ENCODE measurements at regions not wholly inside any gene's neighbourhood (a gene's known extent, or its start where the extent isn't known, plus 50 kb on each side); places are given as distances from the start of the nearest gene placed in this dataset.

- Histone ChIP-seq H3K23ac (ENCODE audit: low read depth, low read length) (no peak overlapping the region), H2BK5ac (ENCODE audit: low read depth, low read length, poor library complexity, severe bottlenecking) (no peak overlapping the region), H3K4me3 (ENCODE audit: insufficient read depth, low read depth, low read length) (no peak overlapping the region), H3K9me3 (ENCODE audit: control insufficient read depth, insufficient read depth, low read length) (peaks cover 57% of the 10 kb centered on the region), H2BK15ac (ENCODE audit: low read depth, low read length) (no peak overlapping the region), H4K8ac (ENCODE audit: low read depth in 2 of 2, low read length in 2 of 2) (no peak overlapping the region), H2AFZ (replicated peaks; ENCODE audit: low read length, poor library complexity) (no peak overlapping the region), H3K79me1 (ENCODE audit: low read depth in 1 of 2, low read length in 2 of 2) (no peaks in the 10 kb centered on the region), H2BK20ac (ENCODE audit: low read depth, low read length) (no peak overlapping the region), H3K27ac (ENCODE audit: insufficient read depth, low read length) (no peak overlapping the region), H4K20me1 (ENCODE audit: insufficient read depth, low read length) (no peaks in the 10 kb centered on the region), H3K14ac (replicated peaks; ENCODE audit: low read depth, low read length) (no peak overlapping the region), H3K56ac (ENCODE audit: extremely low read depth, insufficient read depth, low read length) (no peak overlapping the region), H4K91ac (ENCODE audit: insufficient read depth, low read depth, low read length) (no peak overlapping the region), H3K18ac (ENCODE audit: low read depth, low read length) (no peak overlapping the region), H2AK9ac (replicated peaks; ENCODE audit: low read depth, low read length, poor library complexity) (no peak overlapping the region), H3K4me2 (ENCODE audit: low read depth, low read length) (no peak overlapping the region), H2AK5ac (ENCODE audit: low read depth, low read length) (no peak overlapping the region), H3K4me1 (ENCODE audit: control insufficient read depth, insufficient read depth, low read length) (no peaks in the 10 kb centered on the region), H3K27me3 (ENCODE audit: control insufficient read depth, insufficient read depth, low read length) (no peaks in the 10 kb centered on the region), H4K5ac (ENCODE audit: low read depth, low read length) (no peak overlapping the region), H3K36me3 (ENCODE audit: control insufficient read depth, insufficient read depth, low read length) (no peaks in the 10 kb centered on the region), H2BK120ac (ENCODE audit: low read depth, low read length) (no peak overlapping the region), H3K9me1 (ENCODE audit: insufficient read depth, low read length) (no peaks in the 10 kb centered on the region), H3K4ac (ENCODE audit: low read depth, low read length) (no peak overlapping the region), H3K9ac (ENCODE audit: low read depth, low read length) (no peak overlapping the region)
- intact Hi-C loops (cut with micrococcal nuclease), result no loop called here
- BruUV-seq (replicated peaks), result no TSS peak
- TF ChIP-seq USF2 (IDR thresholded peaks at IDR 0.05; ENCODE audit: low read depth, low read length), result no peak
- dilution Hi-C loops (cut with HindIII; ENCODE audit: low sequenced_read_pairs, unreplicated experiment), result no loop called here
- ATAC-seq (ENCODE audit: low read depth) (no peak), DNase-seq (no peak)
- POLR2A ChIA-PET (ENCODE audit: unreplicated experiment), result no interaction called here
- WGBS, 2 experiments (ENCODE audit: extremely low coverage in 2 of 2, insufficient read length in 1 of 2), result 29% methylated on average over 1 of the region's 2 CpGs; no CpG with 5 or more reads in 1 of the 2 experiments
- CTCF ChIA-PET, result no interaction called here
- in situ Hi-C loops (cut with MboI; ENCODE audit: low sequenced_read_pairs), result no loop called here
Observed at GRCh38 chr10:130888493-130888892, 423.0 kb downstream of the TCERG1L start.
